H9 (cell line): ENCODE measurements at regions not wholly inside any gene's neighbourhood (a gene's known extent, or its start where the extent isn't known, plus 50 kb on each side); places are given as distances from the start of the nearest gene placed in this dataset.
A peak's percentile ranks its signal among the peaks of the same experiment; 100 is the strongest.

Experiments
- DNase-seq: peaks from one replicate; pipeline ENCODE4 v3.0.0-alpha.2; 2017
- H2AFZ ChIP-seq: one replicate; pipeline ENCODE4 v1.6.1; 2013; ENCODE audit warnings: mild to moderate bottlenecking, low read length, control low read depth, moderate library complexity
- H2AK5ac ChIP-seq: 2 replicates; pipeline ENCODE4 v1.6.1; 2013; ENCODE audit warnings: low read length, control low read depth, mixed read lengths; ENCODE audit not compliant: insufficient read length
- H2BK120ac ChIP-seq: one replicate; pipeline ENCODE4 v1.6.1; 2013; ENCODE audit warnings: low read depth, mild to moderate bottlenecking, low read length, control low read depth, inconsistent platforms; ENCODE audit not compliant: poor library complexity, severe bottlenecking
- H2BK12ac ChIP-seq: 2 replicates; pipeline ENCODE4 v1.6.1; 2013; ENCODE audit warnings: low read length, control low read depth, mixed read lengths, low read depth; ENCODE audit not compliant: insufficient read length
- H2BK15ac ChIP-seq: 2 replicates; pipeline ENCODE4 v1.6.1; 2013; ENCODE audit warnings: low read depth, low read length, control low read depth
- H2BK20ac ChIP-seq: one replicate; pipeline ENCODE4 v1.6.1; 2013; ENCODE audit warnings: low read depth, mild to moderate bottlenecking, low read length, control low read depth, inconsistent platforms; ENCODE audit not compliant: poor library complexity, severe bottlenecking
- H2BK5ac ChIP-seq: 2 replicates; pipeline ENCODE4 v1.6.1; 2013; ENCODE audit warnings: low read length, control low read depth, mixed read lengths; ENCODE audit not compliant: insufficient read length
- H3K14ac ChIP-seq: 2 replicates; pipeline ENCODE4 v1.6.1; 2013; ENCODE audit warnings: low read length, control low read depth; ENCODE audit not compliant: insufficient read depth
- H3K18ac ChIP-seq: 2 replicates; pipeline ENCODE4 v1.6.1; 2013; ENCODE audit warnings: low read depth, mild to moderate bottlenecking, mixed read lengths, low read length, control low read depth; ENCODE audit not compliant: insufficient read length
- H3K23ac ChIP-seq: 2 replicates; pipeline ENCODE4 v1.6.1; 2013; ENCODE audit warnings: low read length, control low read depth, mixed read lengths, low read depth; ENCODE audit not compliant: insufficient read length
- H3K23me2 ChIP-seq: 2 replicates; pipeline ENCODE4 v1.6.1; 2013; ENCODE audit warnings: low read depth, mild to moderate bottlenecking, mixed read lengths, low read length, control low read depth; ENCODE audit not compliant: insufficient read length, poor library complexity, severe bottlenecking
- H3K27ac ChIP-seq: 2 replicates; pipeline ENCODE4 v1.5.1; 2013; ENCODE audit warnings: low read length, control low read depth, mixed read lengths, low read depth; ENCODE audit not compliant: insufficient read length
- H3K27me3 ChIP-seq: 2 replicates; pipeline ENCODE4 v1.6.1; 2013; ENCODE audit warnings: low read length, control low read depth, inconsistent platforms; ENCODE audit not compliant: insufficient read depth
- H3K4ac ChIP-seq: 2 replicates; pipeline ENCODE4 v1.6.1; 2013; ENCODE audit warnings: low read depth, mild to moderate bottlenecking, control low read depth, inconsistent platforms, low read length, moderate library complexity
- H3K4me1 ChIP-seq: 2 replicates; pipeline ENCODE4 v1.6.1; 2013; ENCODE audit warnings: low read length, control low read depth, inconsistent platforms; ENCODE audit not compliant: insufficient read depth
- H3K4me2 ChIP-seq: 2 replicates; pipeline ENCODE4 v1.6.1; 2013; ENCODE audit warnings: low read length, control low read depth, mixed read lengths; ENCODE audit not compliant: insufficient read length, insufficient read depth
- H3K56ac ChIP-seq: 2 replicates; pipeline ENCODE4 v1.6.1; 2013; ENCODE audit warnings: low read depth, mild to moderate bottlenecking, mixed read lengths, low read length, control low read depth; ENCODE audit not compliant: insufficient read length
- H3K79me1 ChIP-seq: 2 replicates; pipeline ENCODE4 v1.6.1; 2013; ENCODE audit warnings: low read depth, mild to moderate bottlenecking, moderate library complexity, low read length, control low read depth, inconsistent platforms; ENCODE audit not compliant: insufficient read depth, poor library complexity, severe bottlenecking
- H3K79me2 ChIP-seq: 2 replicates; pipeline ENCODE4 v1.6.1; 2013; ENCODE audit warnings: low read length, control low read depth, inconsistent platforms; ENCODE audit not compliant: insufficient read depth
- H3K9ac ChIP-seq: 2 replicates; pipeline ENCODE4 v1.6.1; 2013; ENCODE audit warnings: low read length, control low read depth, mixed read lengths; ENCODE audit not compliant: insufficient read length; ENCODE audit errors: extremely low read depth
- H3K9me3 ChIP-seq: one replicate; pipeline ENCODE4 v1.6.1; 2013; ENCODE audit warnings: low read depth, low read length, inconsistent platforms; ENCODE audit not compliant: control insufficient read depth
- H3T11ph ChIP-seq: one replicate; pipeline ENCODE4 v1.6.1; 2013; ENCODE audit warnings: mild to moderate bottlenecking, low read length, control low read depth, inconsistent platforms
- H4K20me1 ChIP-seq: one replicate; pipeline ENCODE4 v1.6.1; 2013; ENCODE audit not compliant: control insufficient read depth, insufficient read length, insufficient read depth
- H4K5ac ChIP-seq: 2 replicates; pipeline ENCODE4 v1.6.1; 2013; ENCODE audit warnings: low read depth, mild to moderate bottlenecking, mixed read lengths, low read length, control low read depth; ENCODE audit not compliant: insufficient read length
- H4K8ac ChIP-seq: replicated peaks from 2 replicates; pipeline ENCODE4 v1.6.1; 2013; ENCODE audit warnings: low read length, control low read depth, mixed read lengths, low read depth; ENCODE audit not compliant: insufficient read length
- H4K91ac ChIP-seq: 2 replicates; pipeline ENCODE4 v1.6.1; 2013; ENCODE audit warnings: low read depth, mild to moderate bottlenecking, moderate library complexity, mixed read lengths, low read length, control low read depth; ENCODE audit not compliant: insufficient read length
- H3K27ac Mint-ChIP-seq, 3 experiments: 2 replicates in 2 of 3; 3 replicates in 1 of 3; pipeline ENCODE4 v1.8.0; 2020 to 2021; ENCODE audit warnings: mixed read lengths in 3 of 3, mild to moderate bottlenecking in 1 of 3, moderate library complexity in 1 of 3
- H3K27me3 Mint-ChIP-seq: 2 replicates; pipeline ENCODE4 v1.8.0; 2021; ENCODE audit warnings: low read depth, mild to moderate bottlenecking, moderate library complexity, mixed read lengths
- H3K36me3 Mint-ChIP-seq, 3 experiments: 2 replicates in 2 of 3; 3 replicates in 1 of 3; pipeline ENCODE4 v1.8.0; 2020 to 2021; ENCODE audit warnings: low read depth in 3 of 3, mixed read lengths in 3 of 3; ENCODE audit not compliant: insufficient read depth in 1 of 3
- H3K4me1 Mint-ChIP-seq, 2 experiments: 2 replicates each; pipeline ENCODE4 v1.8.0; 2020; ENCODE audit warnings: mixed read lengths in 2 of 2
- H3K4me3 Mint-ChIP-seq, 2 experiments: 2 replicates in 1 of 2; 3 replicates in 1 of 2; pipeline ENCODE4 v1.8.0; 2020 to 2021; ENCODE audit warnings: mild to moderate bottlenecking in 2 of 2, mixed read lengths in 2 of 2, moderate library complexity in 1 of 2
- H3K9me3 Mint-ChIP-seq, 2 experiments: 2 replicates in 1 of 2; 3 replicates in 1 of 2; pipeline ENCODE4 v1.8.0; 2020; ENCODE audit warnings: mild to moderate bottlenecking in 2 of 2, mixed read lengths in 2 of 2, moderate library complexity in 1 of 2
- CTCF ChIP-seq: fragments of 200-600 bp; sonication (generic); conservative IDR thresholded peaks from 3 replicates; pipeline ENCODE4 v1.8.0; 2021; ENCODE audit warnings: antibody characterized with exemption, mild to moderate bottlenecking
- WGBS: extraction: QIAGEN DNeasy Blood & Tissue Kit; methylation state at CpG from one replicate; pipeline ENCODE4 v1.1.7; 2013; ENCODE audit warnings: missing lambda C conversion rate, low lambda C conversion rate, mixed read lengths; ENCODE audit not compliant: insufficient read length; ENCODE audit errors: extremely low coverage; 5-methylcytosine and 5-hydroxymethylcytosine counted together

DNA sequence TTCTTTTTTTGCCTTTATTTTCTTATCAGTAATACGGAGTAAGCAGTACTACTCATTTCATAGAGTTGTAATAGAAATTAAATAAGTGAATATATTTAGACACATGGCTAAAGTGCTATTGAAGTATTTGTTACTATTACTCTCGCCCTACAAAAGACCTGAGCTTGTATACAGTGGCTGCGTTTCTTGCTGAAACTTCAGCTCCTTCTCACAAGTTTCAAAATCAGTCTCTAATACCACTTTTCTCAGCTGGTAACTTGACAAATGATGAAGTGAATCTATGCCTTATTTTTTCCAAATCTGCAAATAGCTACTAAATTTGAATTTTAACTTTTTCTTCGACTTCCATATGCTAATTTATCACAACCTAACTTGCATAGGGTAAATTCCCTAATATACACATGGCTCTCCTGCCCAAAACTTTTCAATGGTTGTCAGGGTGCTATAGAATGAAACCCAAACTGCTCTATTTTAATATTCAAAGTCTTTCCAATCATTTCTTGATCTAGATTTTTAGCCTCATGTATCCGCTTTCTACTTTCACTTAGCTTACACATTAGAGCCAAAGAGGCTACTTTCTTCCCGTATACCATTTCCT lies 347.8 kb upstream of the GULP1 start:
- no peaks in the 10 kb centered on the region for H3K79me2 ChIP-seq
- H2BK5ac ChIP-seq: no peak overlapping the region
- no peak overlapping the region for H3K9ac ChIP-seq
- no peak overlapping the region for H4K91ac ChIP-seq
- no peaks in the 10 kb centered on the region for H3K9me3 ChIP-seq
- H3K56ac ChIP-seq: no peak overlapping the region
- no peak for DNase-seq
- H2BK20ac ChIP-seq: peak overlapping the region; percentile 11
- no peaks in the 10 kb centered on the region for H3K23me2 ChIP-seq
- H2AFZ ChIP-seq: no peak overlapping the region
- no peak overlapping the region for H3K4me3 Mint-ChIP-seq
- no peak for TF ChIP-seq CTCF
- H2AK5ac ChIP-seq: no peak overlapping the region
- H3K27me3 ChIP-seq: no peaks in the 10 kb centered on the region
- no peak overlapping the region for H3K4ac ChIP-seq
- H3K4me1 Mint-ChIP-seq: no peaks in the 10 kb centered on the region; a peak in 2 of 4 replicates
- H4K5ac ChIP-seq: no peak overlapping the region
- no peak overlapping the region for H4K8ac ChIP-seq
- no peaks in the 10 kb centered on the region for H4K20me1 ChIP-seq
- no peak overlapping the region for H2BK12ac ChIP-seq
- H3K23ac ChIP-seq: no peak overlapping the region
- H3K18ac ChIP-seq: no peak overlapping the region
- H2BK15ac ChIP-seq: no peak overlapping the region
- no peak overlapping the region for H3K27ac ChIP-seq
- H3T11ph ChIP-seq: no peak overlapping the region
- no peaks in the 10 kb centered on the region for H3K36me3 Mint-ChIP-seq
- no peaks in the 10 kb centered on the region for H3K27me3 Mint-ChIP-seq
- no peaks in the 10 kb centered on the region for H3K4me1 ChIP-seq
- H3K9me3 Mint-ChIP-seq: no peaks in the 10 kb centered on the region
- H3K4me2 ChIP-seq: no peak overlapping the region
- no peak overlapping the region for H3K27ac Mint-ChIP-seq
- H3K79me1 ChIP-seq: no peaks in the 10 kb centered on the region
- WGBS: no CpG with 5 or more reads among the region's 6 CpGs
- no peak overlapping the region for H3K14ac ChIP-seq
- H2BK120ac ChIP-seq: no peak overlapping the region
